T-helper 9 cell (primary cell): ENCODE measurements at regions not wholly inside any gene's neighbourhood (a gene's known extent, or its start where the extent isn't known, plus 50 kb on each side); places are given as distances from the start of the nearest gene placed in this dataset.
"Not testable (repeated sequence)": the region's sequence is repeated elsewhere in the genome, so short reads cannot be mapped to it uniquely, and the experiment has no call there.

Source experiments
- DNase-seq: peaks from one replicate; pipeline ENCODE4 v3.0.0-alpha.2; 2020

DNA sequence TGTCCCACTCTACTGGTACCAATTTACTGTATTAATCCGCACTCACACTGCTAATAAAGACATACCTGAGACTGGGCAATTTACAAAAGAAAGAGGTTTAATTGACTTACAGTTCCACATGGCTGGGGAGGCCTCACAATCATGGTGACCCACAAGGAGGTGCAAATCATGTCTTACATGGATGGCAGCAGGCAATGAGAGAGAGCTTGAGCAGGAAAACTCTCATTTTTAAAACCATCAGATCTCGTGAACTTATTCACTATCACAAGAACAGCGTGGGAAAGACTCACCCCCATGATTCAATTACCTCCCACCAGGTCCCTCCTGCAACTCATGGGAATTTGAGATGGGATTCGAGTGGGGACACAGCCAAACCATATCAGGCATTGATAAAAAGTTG, 298.5 kb downstream of the DUSP6 start:
- DNase-seq, result not testable (repeated sequence)

DNA sequence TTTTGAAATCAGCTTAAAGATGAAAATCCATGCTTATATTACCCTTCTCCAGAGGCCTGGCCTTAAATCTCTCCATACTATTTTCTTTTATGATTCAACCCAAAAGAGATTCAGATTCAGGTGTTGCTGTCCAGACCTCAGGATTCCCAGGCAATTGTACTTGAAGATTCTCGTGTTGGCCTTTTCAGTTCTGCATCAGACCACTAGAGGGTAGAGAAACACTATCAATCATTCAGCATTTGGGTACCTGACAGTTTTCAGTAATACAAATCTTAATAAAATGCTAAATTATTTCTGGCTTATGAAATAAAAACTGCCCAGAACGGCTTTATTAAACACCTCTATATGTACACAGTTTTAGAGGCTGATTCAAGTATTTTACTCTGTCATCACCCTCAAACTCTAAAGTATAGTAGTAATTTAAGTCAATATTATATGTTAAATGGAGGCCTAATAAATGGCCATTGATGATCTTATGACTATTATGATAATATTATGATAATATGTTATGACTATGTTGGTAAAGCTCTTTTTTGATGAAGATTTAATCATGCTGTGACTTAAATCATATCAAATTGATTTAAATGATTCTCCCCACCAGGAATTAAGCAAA, 301.1 kb downstream of the DUSP6 start:
- no peak for DNase-seq

GRCh38 chr12:89047856-89048418, 304.4 kb downstream of the DUSP6 start:
- no peak for DNase-seq

DNA sequence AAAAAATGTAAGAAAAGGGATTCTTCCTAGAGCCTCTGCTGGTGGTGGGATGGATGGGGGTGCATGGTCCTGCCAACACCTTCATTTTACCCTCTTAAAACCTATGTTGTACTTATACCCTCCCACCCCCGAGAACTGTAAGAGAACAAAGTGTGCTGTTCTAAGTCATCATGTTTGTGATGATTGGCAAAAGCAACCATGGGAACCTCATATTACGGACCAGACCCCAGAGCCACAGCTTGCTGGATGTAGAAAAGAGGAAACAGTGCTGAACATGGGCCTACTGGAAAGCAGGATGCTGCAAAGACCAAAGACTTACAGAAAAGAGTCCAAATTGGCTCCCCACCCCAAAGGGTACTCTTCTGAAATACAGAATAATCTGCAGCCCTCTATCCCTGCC, 311.2 kb downstream of the DUSP6 start:
- no peak for DNase-seq

GRCh38 chr12:89040146-89040964, 311.9 kb downstream of the DUSP6 start:
- peak; percentile 32 for DNase-seq

GRCh38 chr12:89038831-89039512, 313.3 kb downstream of the DUSP6 start:
- no peak for DNase-seq

DNA sequence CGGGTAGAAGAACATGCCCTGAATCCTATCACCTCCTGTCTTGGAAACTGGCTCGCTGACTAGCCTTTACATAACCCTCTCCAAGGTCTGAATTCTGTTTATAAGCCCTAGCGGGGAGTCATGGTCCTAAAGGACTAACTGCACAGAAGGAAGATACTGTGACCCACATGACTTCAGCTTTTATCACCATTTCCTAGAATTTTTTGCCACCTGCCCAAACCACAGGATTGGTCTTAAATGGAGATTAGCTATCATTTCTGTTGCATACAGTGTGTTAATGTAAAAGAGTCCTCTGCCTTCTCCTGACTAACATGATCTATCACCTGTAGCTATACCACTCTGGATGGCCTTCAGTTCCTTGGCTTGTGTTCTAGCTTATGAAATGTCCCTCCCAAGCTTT, 319.2 kb downstream of the DUSP6 start:
- DNase-seq, result no peak

GRCh38 chr12:89029961-89030360, 322.3 kb downstream of the DUSP6 start:
- DNase-seq, result no peak

GRCh38 chr12:89024580-89024979, 327.7 kb downstream of the DUSP6 start:
- no peak for DNase-seq

GRCh38 chr12:89023936-89024335, 328.4 kb downstream of the DUSP6 start:
- DNase-seq, result no peak

DNA sequence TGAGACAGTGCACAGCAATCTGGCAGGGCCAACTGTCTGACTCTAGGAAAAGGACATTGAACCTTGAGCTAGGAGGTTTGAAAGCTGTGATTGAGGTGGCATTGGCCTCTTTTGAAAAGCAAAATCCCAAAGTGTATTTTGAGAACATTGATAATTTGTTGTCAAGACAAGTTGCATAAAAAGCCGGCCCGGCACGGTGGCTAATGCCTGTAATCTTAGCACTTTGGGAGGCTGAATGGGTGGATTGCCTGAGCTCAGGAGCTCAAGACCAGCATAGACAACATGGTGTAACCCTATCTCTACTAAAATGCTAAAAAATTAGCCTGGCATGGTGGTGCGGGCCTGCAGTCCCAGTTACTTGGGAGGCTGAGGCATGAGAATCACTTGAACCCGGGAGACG, 331.6 kb downstream of the DUSP6 start:
- DNase-seq, result no peak

GRCh38 chr12:89020121-89020480, 332.2 kb downstream of the DUSP6 start:
- DNase-seq, result no peak

GRCh38 chr12:89019439-89020120, 332.7 kb downstream of the DUSP6 start:
- peak; percentile 48 for DNase-seq

DNA sequence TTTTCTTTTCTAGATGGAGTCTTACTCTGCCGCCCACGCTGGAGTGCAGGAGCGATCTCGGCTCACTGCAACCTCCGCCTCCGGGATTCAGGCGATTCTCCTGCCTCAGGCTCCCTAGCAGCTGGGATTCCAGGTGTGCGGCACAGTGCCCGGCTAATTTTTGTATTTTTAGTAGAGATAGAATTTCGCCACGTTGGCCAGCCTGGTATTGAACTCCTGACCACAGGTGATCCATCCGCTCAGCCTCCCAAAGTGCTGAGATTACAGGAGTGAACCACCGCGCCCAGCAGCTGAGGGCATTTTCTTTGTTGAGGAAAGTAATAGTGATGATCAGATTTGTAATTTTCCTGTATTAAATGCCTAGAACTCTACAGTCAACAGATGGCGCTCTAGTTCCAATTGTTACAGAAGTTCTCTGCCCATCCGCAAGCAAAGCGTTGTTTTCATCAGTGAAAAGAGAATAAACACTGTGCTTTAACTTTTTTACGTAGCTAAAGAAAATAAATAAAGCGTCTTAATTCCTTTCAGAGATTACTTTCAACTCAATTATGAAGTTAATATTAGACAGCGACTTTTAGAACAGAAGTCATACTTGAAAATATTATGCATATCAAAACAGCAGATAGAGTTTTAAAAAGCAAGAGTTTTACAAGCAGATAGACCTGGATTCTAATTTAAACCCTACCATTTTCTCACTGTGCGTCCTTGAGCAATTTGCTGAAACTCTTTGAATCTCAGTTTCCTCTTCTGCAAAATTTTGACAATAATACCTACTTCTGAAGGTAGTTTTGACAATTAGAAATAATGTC, 335.1 kb downstream of the DUSP6 start:
- no peak for DNase-seq

GRCh38 chr12:89015419-89015818, 336.9 kb downstream of the DUSP6 start:
- DNase-seq, result no peak

GRCh38 chr12:88998421-88998820, 353.9 kb downstream of the DUSP6 start:
- no peak for DNase-seq

DNA sequence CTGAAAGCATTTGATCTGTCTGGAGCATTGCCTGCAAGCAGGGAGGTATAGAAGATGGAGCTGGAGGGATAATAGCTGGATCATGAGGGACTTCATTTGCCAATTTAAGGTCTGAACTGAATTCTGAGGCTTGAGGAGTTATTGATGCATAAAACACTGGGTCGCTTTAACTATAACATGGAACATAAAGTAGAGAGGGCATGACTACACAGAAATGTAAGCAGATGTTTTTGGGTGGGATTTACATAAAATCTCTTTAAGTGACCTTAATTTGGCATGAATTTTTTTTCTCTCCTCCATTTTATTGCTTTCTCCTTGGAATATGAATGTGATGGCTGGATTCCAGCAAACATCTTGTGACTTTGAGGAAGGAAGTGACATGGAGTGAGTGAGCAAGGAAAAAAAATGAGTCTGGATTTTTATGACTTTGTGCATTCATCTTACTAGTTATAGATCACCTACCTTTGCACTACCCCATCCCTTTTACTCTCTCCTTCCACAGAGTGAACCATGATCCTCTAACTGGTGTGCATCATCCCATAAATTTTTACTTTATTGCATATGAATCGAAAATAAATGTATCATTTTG, 356.0 kb downstream of the DUSP6 start:
- no peak for DNase-seq

- DNase-seq, result no peak
Observed at GRCh38 chr12:88994971-88995370, 357.3 kb downstream of the DUSP6 start.

GRCh38 chr12:88994537-88994936, 357.8 kb downstream of the DUSP6 start:
- DNase-seq, result no peak

- no peak for DNase-seq
Observed at GRCh38 chr12:88993651-88994050, 358.6 kb downstream of the DUSP6 start.

DNA sequence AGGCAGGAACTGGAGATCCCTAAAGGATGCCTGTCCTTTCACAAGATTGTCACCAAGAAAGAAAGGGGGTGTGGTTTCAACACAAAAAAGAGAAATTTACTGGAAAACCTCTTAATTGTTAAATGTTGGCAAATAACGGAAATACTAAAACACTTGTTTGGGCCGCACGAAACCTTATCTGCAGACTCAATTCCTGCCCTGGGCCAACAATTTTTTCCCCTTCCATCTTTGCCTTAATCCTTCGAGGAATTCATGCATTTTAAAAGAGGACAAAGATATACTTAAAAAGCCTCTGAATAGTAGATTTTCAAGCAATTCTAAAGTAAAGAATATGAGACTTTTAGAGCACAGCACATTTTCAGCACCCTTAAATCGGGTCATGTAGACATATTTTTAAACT, 366.2 kb downstream of the DUSP6 start:
- DNase-seq, result no peak

GRCh38 chr12:88985631-88986030, 366.7 kb downstream of the DUSP6 start:
- DNase-seq, result no peak
